Nucleus accumbens (tissue), 56 donors: ENCODE measurements at regions not wholly inside any gene's neighbourhood (a gene's known extent, or its start where the extent isn't known, plus 50 kb on each side); places are given as distances from the start of the nearest gene placed in this dataset.

Experiments
- DNase-seq, 56 donors: peaks; one replicate each; lab custom pipeline; 2025; lab: John Stamatoyannopoulos, UW

DNA sequence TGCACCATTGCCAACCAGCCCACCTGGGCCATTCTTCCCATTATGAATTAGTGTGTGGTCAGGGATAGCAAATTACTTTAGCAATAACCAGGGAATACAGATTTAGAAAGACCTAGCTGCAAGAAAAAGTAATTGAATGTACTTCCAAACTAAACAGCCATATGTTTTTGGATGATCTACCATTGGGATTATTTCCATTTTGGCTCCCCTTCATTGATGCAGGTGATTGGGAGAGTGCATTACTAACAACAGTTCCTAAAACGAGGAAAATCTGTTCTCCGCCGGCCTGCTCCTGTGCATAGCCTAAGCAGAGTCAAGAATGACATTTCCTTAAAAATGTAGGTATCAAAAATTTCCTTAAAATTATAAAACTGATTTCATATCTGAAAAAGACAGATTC is 58.5 kb downstream of the MAIP1 start:
- DNase-seq: no peak

DNA sequence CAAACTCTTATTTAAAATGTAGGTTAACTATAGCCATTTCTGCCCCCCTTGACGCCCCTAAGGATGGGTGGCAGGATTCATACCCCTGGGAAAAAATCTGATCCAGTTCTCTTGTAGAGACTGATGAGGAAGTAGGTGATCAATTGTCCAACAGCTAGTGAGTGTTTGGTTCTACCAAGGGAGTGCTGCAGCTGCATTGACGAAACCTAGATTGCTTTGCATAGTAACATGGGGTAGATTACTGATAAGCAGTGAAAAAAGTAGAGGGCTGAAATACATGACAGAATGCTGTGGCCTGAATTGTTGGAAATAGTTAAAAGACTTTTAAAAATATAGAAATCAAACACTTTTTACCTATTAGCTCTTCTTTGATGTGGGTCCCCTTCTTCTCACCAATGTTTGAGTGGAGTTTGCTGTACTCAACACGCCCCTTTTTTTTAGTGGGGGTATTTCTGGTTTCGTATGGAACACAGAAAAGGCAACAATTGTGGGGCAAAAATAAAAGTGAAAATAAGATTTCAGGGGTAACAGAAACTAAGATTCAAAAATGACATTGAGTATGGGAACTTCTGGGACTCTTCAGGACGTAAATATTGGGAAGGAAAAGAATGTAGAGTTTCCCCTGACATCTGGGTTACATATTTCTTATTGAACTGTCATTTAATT is 66.2 kb downstream of the MAIP1 start:
- no peak for DNase-seq

DNA sequence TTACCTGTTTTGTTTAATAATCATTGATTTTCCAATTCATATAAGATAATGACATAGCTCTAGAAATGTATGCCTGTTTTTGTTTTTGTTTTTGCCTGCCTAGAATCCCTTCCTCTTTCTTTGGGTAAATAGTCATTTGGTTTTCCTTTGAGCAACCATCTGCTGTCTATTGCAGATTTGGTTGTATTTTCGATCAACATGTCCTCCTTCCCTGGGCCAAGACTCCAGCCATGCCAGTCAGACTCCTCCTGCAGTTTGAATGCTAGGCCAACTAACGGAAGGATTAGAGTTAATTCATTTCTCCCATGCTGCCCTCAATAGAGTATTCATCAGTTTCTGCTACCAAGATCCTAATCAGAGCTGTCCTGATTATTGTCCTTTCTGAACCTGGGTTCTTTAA is 67.1 kb downstream of the MAIP1 start:
- DNase-seq: no peak

DNA sequence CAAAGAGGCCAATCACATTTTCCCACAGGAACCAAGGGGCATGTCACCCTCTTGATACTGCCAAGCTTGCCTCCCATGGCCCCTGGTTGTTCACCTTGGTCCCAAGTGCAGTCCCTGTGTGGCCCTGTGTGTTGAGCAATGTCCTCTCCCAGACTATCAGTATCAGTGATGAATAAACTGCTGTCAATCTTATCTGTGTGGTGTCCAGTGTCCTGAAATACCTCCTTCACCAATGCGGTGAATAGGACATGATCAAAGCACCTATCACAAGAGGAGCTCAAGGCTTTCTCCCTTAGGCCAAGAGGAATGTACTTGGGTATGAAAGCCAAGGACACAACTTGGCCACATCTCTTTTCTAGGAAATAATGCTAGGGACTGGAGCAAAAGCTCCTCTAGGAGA is 68.2 kb downstream of the MAIP1 start:
- DNase-seq: no peak

DNA sequence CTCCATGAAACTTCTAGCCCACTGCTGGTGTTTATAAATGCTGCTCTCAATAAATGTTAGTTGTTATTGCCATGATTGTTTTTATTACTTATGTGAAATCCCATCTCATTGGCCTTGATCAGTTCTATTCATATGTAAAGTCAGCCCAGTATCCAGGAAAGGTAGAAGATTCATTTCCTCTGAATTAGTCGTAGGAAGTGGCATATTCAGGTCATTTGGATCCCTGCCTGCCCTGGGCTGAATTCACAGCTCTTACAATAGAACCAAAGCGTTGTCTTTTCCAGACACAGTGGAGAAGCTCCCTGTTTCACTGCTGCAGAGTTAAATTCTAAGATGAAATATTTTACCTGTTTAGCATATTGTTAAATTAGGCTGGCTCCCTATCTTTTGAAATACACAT is 70.3 kb downstream of the MAIP1 start:
- DNase-seq: no peak

DNA sequence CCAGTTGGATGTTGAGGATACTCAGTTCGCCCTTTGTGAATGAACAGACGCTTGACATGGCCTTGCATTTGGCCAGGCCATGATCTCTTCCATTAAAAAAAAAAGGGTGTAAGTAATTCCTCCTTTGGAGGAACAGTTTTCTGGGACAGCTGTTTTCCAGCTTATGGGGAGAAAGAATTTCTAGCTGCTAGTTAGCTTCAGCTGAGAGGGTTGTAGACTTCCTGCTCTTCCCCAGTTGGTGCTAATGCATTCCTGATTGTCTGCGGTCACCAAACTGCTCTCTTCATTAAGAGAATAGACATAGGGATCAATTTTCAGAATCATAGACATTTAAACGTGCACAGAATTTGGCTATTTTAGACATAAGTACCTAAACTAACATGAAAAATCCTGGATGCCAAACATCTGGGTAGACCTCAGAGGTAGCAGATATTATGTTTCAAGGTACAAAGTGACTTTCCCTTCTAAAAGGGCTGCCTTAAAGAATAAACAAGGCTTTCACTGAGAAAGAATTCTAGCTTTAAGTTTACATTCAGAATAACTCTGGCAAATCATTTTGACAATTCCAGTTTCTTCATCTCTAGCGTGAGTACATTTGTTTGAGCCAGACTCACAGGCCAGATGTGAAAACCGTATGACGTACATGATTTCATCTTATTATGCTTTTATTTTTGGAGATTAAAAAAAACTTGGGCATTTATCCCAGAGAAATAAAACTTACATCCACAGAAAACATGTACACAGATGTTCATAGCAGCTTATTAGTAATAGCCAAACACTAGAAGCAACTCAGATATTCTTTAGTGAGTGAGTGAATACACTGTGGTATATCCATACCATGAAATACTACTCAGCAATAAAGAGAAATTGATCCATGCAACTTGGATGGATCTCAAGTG is 71.2 kb downstream of the MAIP1 start:
- no peak for DNase-seq

DNA sequence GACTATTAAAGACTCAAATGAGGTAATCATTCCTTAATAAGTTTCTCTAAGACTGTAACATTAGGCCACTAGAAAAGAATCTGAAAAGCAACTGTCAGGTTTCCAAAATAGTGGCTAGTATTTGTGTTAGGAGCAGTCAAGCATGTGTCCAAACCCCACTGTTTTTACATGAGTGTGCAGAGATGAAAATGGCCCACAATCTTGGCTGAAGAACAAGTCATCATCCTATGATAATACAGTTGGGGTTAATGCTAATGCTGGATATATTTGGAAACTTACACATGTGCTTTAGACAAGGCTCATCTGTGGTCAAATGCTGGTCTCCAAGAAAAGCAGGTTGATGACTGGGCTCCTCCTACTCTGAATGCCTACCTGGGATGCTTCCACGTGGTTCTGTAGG is 73.6 kb downstream of the MAIP1 start:
- DNase-seq: no peak

DNA sequence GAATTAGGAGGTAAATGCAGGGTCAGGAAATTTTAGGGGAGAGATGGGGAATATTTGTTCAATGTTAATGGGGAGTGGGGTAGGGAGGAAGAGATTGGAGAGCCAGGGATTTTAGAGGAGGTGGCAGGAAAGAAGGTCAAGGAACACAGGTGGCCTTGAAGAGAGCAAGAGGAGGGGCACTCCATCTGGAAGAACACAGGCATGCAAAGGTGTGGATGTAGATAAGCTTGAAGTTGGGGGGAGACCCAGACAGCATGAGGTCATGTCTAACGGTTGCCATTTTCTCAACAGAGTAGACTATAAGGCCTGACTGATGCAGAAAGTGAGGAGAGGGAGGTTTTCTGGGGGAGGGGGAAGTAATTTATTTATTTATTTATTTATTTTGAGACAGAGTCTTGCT is 77.5 kb downstream of the MAIP1 start:
- DNase-seq: no peak

DNA sequence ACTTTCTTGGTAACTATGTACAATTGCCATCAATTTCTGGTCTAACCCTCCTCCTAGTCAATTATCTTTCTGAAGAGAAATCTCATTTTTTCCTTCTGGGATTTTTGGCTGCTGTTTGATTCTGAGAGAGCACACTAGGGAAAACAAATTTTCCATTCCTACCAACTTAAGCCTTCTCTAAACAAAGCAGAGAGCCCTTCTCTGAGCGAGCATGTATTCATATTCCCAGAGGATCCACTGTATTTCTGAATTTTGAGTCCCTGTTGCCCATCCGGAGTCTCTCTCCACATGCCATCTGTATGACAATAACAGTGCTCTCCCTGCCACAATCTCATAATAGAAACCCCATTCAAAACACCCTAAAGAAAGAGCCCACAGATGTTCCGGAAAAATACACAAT is 78.5 kb downstream of the MAIP1 start:
- DNase-seq: no peak

DNA sequence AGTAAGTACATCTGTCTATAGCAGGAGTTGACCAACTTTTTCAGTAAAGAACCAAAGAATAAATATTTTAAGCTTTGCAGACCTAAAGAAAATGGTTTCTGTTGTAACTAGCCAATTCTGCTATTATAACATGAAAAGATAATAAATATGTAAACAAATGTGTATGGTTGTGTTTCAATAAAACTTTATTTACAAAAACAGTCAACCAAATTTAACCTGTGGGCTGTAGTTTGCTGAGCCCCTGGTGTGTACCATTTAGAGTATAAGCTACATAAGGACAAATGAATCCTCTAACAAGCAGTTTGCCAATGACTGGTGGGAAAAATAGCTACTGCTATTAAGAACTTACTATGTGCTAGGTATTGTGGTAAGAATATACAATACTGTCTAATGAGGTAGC is 79.4 kb downstream of the MAIP1 start:
- DNase-seq: no peak

DNA sequence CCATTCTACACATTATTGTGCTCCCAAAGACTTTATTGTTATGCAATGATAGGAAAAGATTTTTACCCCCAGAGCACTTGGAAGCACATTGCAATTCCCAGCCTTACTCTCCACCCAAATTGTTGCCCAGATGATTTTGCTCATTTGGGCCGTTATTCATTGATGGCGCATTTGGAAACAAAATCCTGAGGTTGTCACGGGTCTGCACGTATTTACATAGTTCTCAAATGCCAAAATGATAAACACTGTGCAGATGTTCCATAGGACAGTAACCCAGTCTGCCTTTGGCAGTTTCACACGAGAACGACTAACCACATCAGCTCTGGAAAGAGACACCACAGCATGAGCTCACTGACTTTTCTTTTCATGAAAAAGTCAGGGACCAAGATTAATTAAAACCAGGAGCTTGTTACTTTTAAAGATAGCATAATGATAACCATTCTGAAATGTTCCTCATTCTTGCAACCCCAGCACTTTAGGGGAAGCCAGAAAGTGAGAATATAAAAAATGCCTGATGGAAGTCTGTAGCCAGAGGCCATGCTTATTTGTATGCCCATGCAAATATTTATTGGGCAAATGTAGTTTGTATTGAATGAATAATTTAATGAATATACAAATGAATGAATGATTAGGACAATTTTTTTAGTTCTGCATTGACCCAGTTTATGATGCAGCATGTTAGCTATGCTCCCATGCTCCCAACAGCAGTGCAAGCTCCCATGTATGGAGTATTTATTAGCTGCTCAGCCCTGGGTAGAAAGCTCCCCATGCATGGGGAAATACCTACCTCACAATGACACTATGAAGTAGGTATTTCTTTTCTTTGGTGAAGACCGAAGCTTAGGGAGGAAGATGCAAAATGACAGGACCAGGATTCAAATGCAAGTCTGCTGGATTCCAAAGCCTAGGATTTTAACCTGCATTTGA is 84.6 kb downstream of the MAIP1 start:
- DNase-seq: no peak

DNA sequence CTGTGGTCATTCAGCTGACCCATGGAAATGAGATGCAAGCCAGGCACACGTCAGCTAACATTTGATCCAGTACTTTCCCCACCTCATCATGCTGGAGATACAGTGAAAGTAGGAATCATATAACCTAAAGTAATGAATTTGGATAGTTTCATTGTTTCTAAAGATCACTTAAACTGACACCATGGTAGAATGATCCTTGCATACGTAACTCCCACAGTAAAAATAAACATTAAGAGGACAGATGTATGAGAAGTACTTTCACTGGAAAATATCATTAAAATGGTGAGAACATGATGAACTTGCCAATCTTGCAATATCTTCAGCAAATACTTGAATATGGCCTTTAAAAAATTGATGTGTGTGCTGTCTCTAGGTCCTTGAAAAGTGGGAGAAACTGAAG is 85.4 kb downstream of the MAIP1 start:
- DNase-seq: no peak

DNA sequence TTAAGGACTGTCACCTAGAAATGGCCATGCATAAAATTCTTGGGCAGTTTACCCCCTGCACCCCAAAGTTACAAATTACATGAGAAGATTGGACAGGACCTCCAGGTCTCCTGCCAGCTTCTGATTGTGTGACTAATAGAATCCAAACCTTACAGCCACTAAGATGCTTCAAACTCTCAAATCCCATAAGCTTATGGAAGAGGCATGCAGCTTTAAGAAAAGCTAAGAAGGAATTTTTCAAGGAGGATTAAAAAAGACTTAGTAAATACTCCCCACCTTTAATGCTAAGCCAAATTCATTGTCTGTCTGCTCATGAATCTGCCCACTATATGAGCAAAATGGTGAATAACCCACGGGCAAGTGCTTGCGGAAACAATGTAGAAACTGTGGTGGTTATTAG is 86.3 kb downstream of the MAIP1 start:
- no peak for DNase-seq

DNA sequence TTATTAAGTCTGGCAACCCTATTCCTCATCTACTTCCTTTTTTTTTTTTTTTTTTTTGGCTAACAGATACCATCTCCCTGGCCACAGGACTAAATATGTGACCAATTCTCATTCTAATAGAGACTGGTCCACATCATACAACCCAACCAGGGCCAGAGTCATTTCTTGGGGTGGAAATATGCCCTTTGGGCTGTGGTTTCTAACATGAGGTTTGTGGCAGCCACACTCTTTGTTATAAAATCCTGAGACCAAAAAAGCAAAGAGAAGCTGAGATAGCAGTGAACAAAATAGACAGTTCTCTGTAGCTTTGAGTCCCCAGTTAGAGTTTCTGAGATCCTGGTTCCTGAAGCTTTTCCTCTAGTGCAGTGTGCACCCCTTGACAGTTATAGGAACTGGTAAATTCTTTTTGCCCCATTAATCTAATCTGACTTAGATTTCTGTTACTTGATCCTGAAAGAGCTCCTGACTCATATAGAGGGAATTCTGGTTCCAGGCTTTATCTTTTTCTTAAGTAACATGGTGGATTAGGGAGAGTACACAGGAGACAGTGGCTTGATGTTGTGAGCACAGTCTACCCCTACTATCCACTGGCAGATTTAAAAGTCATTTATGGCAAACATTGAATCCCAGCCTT is 86.8 kb downstream of the MAIP1 start:
- no peak for DNase-seq

DNA sequence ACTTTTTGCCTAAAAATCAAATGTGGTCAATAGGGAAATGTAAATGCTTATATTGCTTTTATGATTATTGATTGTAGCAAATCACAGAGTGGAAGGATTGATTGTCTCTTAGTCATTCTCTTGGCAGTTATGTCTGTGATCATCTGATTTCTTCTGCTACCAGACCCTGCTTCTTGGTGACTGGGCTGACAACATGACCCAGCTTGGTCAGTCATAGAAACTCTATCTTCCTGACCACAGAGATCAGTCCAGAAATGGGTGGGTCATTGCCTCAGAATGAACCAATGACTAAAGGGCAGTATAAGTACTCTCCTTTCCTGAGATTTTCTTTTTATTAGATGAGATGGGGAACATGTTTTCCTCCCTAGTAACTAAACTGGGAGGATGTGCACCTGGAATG is 87.6 kb downstream of the MAIP1 start:
- no peak for DNase-seq

DNA sequence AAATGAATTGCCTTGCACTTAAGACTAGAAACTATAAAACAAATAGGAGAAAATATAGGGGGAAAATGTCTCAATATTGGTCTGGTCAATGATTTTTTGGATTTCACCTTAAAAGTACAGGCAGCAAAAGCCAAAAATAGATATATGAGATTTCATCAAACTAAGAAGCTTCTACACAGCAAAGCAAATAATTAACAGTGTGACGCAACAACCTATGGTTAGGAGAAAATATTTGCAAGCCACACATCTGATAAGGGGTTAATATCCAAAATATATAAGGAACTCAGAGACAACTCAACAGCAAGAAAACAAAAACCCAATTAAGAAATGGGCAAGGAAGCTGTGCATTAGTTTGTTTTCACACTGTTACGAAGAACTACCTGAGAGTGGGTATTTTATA is 89.1 kb downstream of the MAIP1 start:
- no peak for DNase-seq

DNA sequence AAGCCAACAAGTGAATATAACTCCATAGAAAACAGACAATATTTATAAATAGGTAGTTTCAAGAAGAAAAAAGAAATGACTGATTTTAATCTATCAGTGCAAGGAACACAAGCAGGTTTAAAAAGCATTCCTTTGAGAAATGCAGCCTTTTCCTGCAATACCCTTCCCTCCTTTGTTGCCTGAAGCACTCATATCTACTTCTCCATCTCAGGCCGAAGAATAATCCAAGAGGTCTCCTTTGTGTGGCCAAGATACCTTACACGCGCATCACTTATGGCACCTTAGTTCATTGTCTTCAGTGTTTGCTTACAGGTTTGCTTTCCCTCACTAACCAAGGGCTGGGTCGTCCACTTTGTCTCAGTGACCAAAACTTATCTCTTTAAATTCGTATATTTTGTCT is 93.0 kb downstream of the MAIP1 start:
- DNase-seq: no peak

DNA sequence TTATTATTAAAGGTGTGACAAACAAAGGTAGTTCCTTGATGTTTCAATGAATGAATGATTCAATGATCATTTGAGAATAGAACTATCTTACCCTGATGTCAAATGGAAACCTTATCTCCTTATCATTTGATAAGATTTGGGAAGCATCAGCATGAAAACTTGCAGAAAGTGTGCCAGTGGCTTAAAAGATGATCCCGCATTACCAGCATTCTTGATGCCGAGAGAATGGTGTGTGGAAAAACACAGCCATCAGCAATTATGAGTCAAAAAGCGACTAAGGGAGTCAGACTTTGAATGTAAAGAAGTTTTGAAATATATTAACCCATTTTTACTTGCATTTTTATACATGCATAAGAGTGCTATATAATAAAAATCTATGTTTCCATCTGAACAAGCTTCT is 93.7 kb downstream of the MAIP1 start:
- DNase-seq: no peak

DNA sequence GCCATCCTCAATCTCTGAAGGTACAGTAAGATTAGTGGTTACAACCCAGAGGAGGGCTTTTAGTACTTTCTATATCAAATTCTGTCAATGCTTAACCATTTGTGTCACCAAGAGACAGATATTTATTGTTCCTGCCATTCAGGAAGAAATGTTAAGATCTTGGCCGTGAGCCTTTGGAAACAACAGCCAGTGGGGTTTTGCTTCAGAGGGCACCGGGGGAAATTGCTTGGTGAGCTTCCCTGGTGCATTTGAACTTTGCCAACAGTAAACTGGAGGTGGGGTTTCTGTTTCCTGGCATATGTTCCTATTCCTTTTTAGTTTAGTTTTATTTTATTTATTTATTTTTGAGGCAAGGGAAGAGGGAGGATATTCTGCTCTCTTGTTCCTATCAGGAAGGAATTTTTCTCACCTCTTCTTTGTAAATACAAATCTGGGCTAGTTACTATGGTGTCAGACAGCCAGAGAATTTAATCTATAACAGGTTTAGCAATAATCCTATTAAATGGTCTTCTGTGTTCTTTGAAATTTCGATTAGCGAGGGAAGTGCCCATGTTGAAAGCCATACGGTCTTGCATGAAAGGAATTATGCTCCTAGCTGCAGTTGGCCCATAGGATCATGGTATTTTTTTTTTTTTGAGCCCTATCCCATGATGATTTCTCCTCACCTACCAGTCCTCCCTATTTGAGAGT is 95.7 kb downstream of the MAIP1 start:
- no peak for DNase-seq

DNA sequence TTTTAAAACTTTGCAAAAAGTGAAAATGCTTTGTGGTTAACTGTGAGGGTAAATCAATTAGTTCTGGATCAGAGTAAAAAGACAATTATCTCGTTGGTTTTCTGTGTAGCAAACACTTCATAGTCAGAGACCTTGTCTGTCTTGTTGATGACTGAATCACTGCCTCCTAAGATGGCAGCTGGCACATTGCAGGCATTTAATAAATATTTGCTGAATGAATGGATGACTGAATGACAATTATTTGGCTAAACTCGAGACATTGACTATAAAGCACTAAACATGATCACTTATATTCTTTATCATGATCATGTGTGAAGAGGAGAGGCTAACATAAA is 96.2 kb downstream of the MAIP1 start:
- DNase-seq: no peak
